GM18502 (cell line): ENCODE measurements at regions not wholly inside any gene's neighbourhood (a gene's known extent, or its start where the extent isn't known, plus 50 kb on each side); places are given as distances from the start of the nearest gene placed in this dataset.
"Not testable (repeated sequence)": the region's sequence is repeated elsewhere in the genome, so short reads cannot be mapped to it uniquely, and the experiment has no call there.

Source experiments
- ATAC-seq: cut with Tn5 transposase; IDR thresholded peaks from one replicate; pipeline ENCODE4 v1.9.1; 2021; ENCODE audit warnings: mild to moderate bottlenecking; ENCODE audit not compliant: unreplicated experiment, poor library complexity

DNA sequence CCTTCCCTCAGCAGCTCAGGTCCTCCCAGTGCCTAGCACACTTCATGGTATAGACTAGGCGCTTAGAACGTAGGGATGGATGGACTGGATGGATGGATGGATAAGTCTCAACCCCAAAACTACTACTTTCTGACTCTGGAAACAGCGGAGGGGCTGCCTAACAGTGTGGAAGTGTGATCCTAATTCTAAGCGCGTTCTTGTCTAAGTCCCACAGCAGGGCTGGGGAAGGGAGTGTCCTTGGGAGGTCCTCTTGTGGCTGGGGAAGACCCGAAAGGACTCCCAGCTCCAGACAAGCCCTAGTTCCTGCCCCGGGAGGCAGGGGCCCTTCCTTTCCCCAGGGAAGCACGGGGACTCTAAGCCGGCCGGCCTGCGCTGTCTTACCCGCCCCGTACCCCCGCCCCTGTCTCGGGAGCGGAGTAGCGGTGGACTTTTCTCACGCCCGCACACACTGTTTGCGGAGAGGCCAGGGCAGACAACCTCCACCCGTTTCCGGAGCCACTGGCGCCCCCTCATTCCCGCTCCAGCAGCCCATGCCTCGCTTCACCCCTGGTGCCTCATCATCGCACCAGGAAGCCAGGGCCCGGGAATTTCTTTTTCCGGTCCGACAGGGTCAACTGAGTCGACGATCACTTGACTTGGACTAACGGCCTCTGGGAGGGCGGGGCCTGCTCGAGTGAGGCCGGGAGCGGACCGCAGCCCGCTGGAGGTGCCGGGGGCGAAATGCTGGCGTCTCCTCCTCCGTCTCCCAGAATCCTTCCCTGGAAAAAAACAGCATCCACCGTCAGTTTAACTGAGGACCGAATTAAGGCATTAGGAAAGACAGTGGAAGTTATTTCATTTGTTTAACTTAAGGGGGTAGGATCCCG lies 133.3 kb downstream of the TBC1D2B start:
- no peak for ATAC-seq

DNA sequence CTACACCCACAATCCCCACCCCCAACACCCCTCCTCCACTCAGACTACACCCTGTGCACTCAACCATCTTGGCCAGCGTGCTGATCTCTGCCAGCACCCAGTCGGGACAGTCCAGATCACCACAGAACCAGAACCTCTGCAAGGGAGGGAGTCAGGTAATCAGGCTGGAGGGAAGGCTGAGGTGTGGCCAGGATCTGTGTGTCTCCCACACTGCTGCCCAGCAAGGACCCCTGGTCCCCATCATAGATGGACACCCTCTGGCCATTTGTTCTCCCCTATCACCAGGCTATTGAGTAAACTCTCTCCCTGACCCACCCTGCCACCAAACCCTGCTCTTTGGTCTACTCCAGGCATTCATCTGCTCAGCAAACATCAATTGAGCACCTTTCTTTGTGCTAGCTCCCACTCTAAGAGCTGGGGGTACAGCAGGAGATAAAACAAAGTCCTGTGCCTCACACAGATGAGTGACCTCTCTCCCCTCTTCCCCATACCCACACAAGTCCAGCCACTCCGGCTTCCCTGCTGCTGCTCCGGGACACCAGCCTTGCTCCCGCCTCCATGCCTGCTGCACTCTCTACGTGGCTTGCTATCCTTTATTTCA lies 134.8 kb downstream of the TBC1D2B start:
- ATAC-seq: no peak

DNA sequence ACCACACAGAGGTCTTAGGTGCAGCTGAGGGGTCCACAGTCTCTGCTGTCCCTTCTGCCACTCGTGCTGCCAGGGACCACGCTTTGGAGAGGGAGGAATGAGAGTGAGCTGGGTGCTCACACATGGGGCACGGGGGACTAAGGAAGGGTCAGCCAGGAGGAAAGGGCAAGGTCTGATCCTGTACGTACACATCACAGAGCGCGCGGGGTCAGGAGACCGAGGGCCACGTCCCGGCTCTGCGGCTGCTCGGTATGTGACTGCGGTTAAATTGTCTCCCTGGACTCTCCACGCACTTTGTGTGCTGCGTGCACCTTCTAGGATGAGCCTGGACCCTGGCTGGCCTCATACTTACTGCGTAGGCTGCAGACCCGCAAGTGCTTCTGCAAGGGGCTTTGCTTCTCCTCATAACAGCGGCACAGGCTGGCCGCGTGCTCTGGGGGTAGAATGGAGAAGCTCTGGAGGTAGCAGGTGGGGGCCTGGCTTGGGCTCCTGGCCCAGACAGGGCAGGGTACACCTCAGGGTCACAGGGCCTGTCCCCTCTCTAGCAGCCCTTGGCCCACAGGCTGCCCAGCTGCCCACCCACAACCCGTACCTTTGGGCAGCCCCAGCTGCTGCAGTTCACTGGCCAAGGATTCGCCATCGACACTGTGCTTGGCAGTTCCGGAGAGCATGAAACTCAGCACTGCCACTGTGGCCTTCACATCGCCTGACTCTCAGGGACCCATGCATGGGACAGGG lies 136.3 kb downstream of the TBC1D2B start:
- not testable (repeated sequence) for ATAC-seq

DNA sequence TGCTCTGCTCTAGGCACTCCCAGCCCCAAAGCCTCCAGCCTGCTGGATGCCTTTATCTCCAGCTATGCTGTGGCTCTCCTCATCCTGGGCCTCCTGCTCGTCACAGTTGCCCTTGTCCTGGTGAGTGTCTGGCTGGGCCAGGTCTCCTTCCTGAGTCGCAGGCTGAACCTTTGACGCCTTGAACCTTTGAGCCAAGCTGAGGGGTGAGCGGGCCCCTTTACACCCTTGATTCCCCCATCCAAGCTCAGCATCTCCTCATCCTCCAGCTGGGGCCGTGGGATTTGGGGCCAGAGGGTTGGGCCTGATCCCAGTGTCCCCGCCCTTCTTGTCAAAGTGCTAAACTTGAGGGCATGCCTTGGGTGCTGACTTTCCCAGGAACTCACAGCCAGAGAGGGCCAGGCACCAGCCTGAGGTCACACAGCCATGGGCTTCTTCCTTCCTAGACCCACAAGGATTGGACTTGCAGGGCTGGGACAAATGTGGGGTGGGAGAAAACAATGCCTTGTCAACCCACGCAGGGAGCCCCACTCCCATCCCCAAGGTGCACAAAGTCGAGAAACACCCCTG lies 137.0 kb downstream of the TBC1D2B start:
- ATAC-seq: no peak

DNA sequence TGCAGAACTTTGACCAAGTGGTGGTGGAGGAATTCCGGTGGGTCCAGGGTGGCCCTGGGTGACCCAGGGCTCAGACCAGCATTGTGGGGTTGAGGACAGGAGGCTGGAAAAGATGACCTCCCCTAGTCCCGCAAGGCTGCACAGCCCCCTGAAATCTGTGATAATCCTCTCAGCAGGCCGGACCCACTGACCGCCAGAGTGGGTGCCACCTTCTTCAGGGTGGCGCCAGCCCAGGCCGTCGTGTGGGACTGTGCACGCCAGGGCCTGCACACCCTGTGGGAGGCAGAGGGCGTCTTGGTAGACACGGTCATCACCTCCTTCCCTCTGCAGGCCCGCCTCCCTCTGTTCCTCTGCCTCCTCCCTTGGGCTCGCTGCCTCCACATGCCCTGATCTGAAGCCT lies 137.7 kb downstream of the TBC1D2B start:
- ATAC-seq: no peak

DNA sequence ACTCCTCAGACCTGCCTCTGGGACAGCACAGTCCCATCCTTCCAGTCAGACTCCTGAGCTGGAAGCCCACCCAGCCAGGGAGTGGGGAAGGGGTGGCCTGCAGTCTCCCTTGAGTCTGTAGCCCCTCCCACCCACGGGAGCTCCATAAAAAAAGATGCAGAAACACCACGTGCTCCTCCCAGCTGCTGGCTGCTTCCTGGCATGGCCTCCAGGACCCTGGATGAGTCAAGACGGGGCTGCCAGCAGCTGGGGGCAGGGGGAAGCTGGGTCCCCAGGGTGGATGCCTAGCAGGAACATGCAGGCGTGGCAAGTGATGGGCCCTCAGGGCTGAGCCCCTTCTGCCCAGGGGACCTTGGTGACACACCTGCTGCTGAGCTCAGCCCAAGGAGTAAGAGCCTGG lies 138.5 kb downstream of the TBC1D2B start:
- not testable (repeated sequence) for ATAC-seq

DNA sequence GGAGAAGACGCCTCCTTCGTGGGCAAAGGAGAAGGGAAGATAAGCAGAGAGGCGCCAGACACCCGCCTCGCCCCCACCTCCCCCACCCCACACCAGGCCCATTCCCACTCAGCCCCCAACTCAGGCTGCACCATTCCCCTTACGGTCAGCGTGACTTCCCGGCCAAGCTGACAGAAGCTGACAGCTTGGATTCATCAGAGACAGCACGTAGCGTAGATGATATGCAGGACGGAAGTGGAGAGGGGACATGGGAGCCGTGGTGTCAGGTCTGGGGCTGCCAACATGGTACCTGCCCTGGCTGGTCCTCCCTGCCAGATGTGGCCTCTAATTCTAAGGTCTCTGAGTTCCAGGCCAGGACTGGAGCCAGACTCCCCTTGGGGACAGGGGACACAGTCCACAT lies 139.0 kb downstream of the TBC1D2B start:
- not testable (repeated sequence) for ATAC-seq

DNA sequence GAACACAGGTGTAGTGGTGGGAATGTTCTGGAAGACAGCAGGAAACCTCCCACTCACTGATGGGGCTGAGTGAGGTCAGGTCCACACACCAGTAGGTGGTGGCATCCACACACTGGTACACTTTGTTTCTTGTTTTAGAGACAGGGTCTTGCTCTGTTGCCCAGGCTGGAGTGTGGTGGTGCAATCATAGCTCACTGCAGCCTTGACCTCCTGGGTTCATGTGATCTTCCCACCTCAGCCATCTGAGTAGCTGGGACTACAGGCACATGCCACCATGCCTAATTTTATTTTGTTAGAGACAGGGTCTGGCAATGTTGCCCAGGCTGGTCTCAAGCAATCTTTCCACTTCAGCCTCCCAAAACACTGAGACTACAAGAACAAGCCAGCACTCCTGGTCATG lies 140.9 kb downstream of the TBC1D2B start:
- ATAC-seq: not testable (repeated sequence)

DNA sequence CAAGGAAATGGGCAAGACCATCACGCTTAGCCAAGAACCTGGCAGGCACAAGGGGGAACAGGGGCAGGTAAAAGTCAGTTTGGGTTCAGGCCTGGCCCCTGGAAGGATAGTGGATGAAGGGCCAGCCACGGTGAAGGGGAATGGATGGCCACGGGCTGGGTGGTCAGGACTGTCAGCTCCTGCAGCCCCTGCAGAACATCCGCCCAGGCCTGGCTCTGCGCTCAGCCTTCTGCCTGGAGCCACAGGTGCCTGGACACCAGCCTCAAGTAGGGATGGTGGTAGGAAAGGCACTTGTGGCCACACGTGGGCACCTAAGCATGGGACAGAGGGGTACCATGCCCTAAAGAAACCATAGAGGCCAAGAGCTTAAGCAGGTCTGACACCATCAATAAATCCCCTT lies 143.0 kb downstream of the TBC1D2B start:
- not testable (repeated sequence) for ATAC-seq

DNA sequence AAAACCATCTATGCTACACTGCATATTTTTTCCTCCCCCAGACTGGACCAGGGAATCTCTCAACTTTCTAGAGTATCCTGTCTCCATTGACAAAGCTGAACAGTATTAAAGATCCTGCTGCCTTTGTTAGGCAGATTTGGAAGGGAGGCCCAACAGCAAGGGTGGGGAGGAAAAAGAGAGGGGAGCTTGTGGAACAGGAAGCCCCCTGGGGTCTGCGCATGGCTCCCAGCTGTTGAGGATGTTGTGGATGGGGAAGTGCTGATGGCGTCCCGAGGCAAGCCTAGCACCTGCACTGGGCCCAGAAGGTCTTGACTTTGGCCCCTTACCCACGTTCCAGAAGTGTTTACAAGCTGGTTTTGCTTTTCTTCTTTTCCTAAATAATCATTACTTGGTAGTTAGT lies 146.6 kb downstream of the TBC1D2B start:
- not testable (repeated sequence) for ATAC-seq

DNA sequence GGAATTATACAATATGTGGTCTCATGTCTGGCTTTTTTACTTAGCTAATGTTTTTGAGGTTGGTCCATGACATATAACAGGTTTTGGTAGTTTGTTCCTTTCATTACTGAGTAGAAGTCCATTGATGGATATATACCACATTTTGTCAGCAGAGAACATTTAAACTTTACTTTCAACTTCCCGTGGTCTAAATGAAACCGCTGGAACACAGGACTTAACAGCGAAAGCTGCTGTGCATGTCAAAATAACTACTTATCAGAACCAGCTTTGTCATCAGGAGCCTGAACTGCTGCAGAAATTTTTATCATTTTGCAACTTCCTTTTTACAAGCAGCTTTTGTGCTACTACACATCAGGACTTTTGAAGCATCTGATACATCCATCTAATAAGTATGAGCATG lies 147.0 kb downstream of the TBC1D2B start:
- not testable (repeated sequence) for ATAC-seq

DNA sequence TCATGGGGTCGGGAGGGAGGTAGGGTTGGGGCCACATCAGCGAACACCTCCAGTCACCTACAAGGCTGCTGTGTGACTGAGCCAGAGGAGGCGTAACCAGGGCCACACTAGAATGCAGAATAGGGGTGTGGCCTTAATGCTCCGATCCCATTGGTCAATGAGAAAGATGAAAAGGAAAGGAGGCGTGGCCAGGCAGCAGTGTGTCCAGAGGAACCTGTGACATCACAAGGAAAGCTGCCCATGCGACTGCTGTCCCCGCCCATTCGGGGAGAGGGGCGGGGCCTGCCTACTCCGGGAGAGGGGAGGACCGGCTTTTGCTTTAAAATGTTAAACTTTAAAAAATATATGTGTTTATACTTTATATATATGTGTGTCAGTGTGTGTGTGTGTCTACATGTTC lies 150.7 kb downstream of the TBC1D2B start:
- not testable (repeated sequence) for ATAC-seq

DNA sequence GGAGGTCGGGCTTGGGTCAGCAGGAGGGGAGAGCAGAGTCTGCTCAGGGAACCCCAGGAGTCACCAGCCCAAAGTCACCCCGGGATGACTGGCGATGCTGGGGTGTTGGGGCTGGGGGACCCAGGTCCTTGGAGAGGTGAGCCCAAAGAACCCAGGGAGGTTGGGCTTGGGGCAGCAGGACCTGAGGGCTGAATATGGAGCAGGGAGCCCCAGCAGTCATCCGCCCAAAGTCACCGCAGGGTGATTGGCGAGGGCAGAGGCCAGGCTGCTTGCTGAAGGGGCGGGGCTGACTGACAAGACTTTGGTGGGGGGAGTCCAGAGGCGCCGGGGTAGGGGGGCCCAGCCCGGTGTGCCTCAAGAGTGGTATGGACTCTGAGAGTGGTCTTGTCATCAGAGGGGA lies 151.2 kb downstream of the TBC1D2B start:
- ATAC-seq: not testable (repeated sequence)

DNA sequence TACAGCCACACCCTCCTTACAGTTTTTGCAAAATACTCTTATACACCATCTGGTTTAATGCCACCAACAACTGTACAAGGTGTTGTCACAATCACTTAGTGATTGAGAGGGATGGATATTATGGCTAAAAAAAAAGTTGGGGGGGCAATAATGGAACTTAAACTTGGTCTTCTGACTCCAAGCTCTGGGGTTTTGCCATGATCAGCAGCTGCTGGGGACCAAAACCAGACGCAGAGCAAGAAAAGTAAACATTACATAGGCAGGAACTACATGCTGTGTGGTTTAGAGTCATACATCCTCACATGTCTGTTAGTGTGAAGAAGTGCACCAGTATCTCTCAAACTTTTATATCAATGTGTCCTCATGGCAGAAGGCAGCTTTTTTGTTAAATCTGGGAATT lies 152.4 kb downstream of the TBC1D2B start:
- not testable (repeated sequence) for ATAC-seq

DNA sequence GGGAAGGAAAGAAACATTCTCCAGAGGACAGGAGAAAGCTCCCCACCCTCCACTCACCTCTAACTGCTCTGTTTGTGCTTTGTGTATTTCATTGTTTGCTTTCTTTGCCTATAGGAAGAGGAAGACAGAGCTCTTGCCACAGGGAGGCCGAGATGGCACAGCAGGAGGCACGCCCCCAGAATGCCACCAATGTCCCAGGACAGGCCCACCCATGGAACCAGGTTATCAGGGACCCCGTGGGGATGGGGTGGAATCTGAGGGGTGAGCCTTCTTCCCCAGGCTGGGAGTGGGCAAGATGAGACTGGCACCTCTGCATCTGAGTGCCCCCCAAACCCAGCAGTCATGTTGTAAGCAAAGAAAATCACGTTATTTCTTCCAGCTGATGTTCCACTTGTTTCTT lies 155.8 kb downstream of the TBC1D2B start:
- no peak for ATAC-seq

DNA sequence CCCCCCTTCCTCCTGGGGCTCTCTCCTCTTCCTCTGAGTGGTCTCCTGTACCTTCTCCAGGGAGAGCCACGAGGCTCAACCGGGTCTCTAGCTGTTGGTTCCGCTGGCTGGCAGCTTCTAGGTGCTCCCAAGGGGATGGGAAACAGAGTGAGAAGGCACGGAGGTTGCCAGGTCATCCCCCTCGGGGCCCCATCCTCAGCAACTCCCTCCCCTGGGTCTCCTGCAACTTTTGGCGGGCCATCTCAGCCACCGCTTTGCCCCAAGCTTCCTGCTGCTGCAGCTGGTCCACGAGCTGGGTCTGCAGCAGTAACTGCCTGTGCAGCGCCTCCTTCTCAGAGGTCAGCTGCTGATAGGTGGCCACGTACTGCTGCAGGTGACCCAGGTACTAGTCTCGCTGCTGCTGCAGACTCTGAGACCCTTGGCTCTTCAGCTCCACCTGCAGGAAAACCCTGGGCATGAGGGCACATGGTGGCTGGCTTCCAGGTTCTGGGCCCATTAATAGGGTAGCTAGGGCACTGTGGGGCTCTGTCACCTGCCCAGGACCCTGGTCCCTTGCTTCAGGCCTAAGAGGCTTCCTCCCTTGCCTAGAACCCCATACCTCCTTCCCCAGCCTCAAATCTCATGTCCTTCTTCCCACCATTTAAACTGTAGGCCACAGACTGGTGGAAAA lies 160.4 kb downstream of the TBC1D2B start:
- not testable (repeated sequence) for ATAC-seq

DNA sequence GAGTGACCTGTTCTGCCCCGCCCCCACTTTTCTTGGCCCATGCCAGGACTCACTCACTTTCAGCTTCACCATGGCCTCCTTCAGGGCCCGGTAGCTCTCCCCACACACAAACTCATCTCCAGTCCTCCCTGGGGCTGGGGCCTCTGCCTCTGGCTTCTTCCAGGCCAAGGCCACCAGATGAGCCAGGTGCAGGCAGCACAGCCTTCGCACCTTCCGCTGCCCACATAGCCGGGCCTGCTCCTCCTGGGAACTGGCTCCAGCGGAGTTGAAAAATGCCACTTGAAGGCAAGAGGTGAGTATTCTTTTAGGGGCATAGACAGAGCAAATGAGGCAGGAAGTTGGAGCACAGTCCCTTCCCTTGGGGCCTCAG lies 161.6 kb downstream of the TBC1D2B start:
- ATAC-seq: not testable (repeated sequence)

DNA sequence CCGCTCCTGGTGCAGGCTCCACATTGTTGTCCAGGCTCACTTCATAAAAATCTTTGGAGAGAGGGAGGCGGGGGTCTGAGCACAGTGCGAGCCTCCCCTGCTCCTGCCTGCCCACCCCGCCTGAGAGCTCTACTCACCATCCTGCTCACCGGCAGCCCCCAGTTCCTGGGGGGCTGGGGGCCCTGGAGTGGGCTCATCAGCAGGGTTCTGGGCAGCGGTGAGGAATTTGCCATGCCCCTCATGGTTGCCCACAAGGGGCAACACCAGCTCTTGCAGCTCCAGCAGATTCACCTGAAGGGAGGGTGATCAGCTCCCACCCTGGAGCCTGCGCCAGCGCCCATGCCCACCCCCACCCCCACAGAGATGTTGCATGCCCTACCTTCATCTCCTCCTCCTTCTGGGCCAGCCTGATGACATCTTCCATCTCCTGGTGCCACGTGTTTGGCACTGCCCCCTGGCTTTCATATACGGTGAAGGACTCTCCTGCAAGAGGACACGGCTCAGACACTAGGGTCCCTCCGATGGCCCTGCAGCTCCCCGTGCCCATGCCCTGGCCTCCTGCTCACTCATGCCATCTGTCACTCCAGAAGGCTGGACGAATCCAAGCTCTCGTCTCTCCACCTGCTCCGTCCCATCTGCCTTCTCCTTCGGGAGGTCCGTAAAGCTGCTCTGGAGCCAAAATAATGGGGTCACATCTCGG lies 162.1 kb downstream of the TBC1D2B start:
- ATAC-seq: no peak

DNA sequence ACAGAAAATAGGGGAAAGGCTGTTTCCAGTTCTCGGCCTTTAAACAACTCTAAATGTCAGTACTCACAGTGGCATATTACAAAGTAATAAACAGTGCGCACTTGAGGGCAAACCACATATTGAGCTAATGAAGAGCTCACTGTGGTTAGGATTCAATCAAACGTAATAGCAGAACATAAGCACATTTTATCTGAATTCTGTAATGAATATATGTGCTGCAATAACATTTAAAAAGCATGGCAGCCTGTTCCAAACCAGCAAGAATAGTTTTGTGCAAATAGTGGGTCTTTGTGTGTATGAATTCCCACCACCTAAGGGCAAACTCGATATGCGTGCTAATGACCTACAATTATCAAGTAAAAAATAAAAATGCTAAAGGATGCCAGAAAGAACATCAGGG lies 163.0 kb downstream of the TBC1D2B start:
- not testable (repeated sequence) for ATAC-seq
